Liver (tissue), 8 donors: ENCODE measurements at regions not wholly inside any gene's neighbourhood (a gene's known extent, or its start where the extent isn't known, plus 50 kb on each side); places are given as distances from the start of the nearest gene placed in this dataset.

Experiments
- DNase-seq: peaks from one replicate; pipeline ENCODE4 v3.0.0-alpha.2; 2017; ENCODE audit warnings: low spot score
- H3K27ac ChIP-seq, 2 donors: one replicate each; pipeline ENCODE4 v1.7.0; 2013; ENCODE audit warnings: inconsistent platforms in 2 of 2, low read length in 2 of 2, control low read depth in 1 of 2, low read depth in 1 of 2, mild to moderate bottlenecking in 1 of 2
- H3K27me3 ChIP-seq, 4 donors: one replicate each; pipeline versions ENCODE4 v1.6.1 to v1.7.0; 2013; ENCODE audit warnings: low read length in 3 of 4, inconsistent platforms in 1 of 4, mild to moderate bottlenecking in 1 of 4, moderate library complexity in 1 of 4; ENCODE audit not compliant: control insufficient read depth in 4 of 4, insufficient read depth in 4 of 4
- H3K36me3 ChIP-seq, 4 donors: one replicate each; pipeline versions ENCODE4 v1.6.1 to v1.7.0; 2013; ENCODE audit warnings: low read length in 3 of 4, mild to moderate bottlenecking in 3 of 4, low read depth in 1 of 4, moderate library complexity in 1 of 4; ENCODE audit not compliant: control insufficient read depth in 4 of 4, insufficient read depth in 3 of 4
- H3K4me1 ChIP-seq, 4 donors: one replicate each; pipeline versions ENCODE4 v1.6.1 to v1.7.0; 2013; ENCODE audit warnings: low read length in 3 of 4, mild to moderate bottlenecking in 3 of 4, moderate library complexity in 1 of 4; ENCODE audit not compliant: control insufficient read depth in 4 of 4, insufficient read depth in 4 of 4
- H3K4me3 ChIP-seq, 3 donors: one replicate each; pipeline versions ENCODE4 v1.6.1 to v1.7.0; 2013; ENCODE audit warnings: low read length in 3 of 3, control low read depth in 1 of 3, low read depth in 1 of 3, mild to moderate bottlenecking in 1 of 3
- H3K9ac ChIP-seq, 2 donors: one replicate each; pipeline ENCODE4 v1.7.0; 2013; ENCODE audit warnings: low read length in 2 of 2, mild to moderate bottlenecking in 2 of 2, moderate library complexity in 2 of 2, control low read depth in 1 of 2, low read depth in 1 of 2
- H3K9me3 ChIP-seq, 4 donors: one replicate each; pipeline versions ENCODE4 v1.6.1 to v1.7.0; 2013; ENCODE audit warnings: low read length in 3 of 4; ENCODE audit not compliant: control insufficient read depth in 4 of 4
- ATF3 ChIP-seq: IDR thresholded peaks from 2 replicates; pipeline ENCODE4 v1.6.1; 2016; ENCODE audit warnings: antibody characterized with exemption
- CTCF ChIP-seq: fragments of 150-350 bp; IDR thresholded peaks from 2 replicates; pipeline ENCODE4 v1.5.1; 2017; ENCODE audit warnings: improper control_type of control experiment, low read depth, low read length; ENCODE audit not compliant: missing input control
- EGR1 ChIP-seq, 2 donors: IDR thresholded peaks; 2 replicates each; pipeline ENCODE4 v1.6.1; 2016 to 2018; ENCODE audit warnings: antibody characterized with exemption in 2 of 2, low read depth in 2 of 2
- FOXA1 ChIP-seq: IDR thresholded peaks from 2 replicates; pipeline ENCODE4 v1.6.1; 2016; ENCODE audit warnings: antibody characterized with exemption
- FOXA2 ChIP-seq: IDR thresholded peaks from 2 replicates; pipeline ENCODE4 v1.6.1; 2016; ENCODE audit warnings: antibody characterized with exemption
- GABPA ChIP-seq, 2 donors: IDR thresholded peaks in 1 of 2; conservative IDR thresholded peaks in 1 of 2; 2 replicates each; pipeline ENCODE4 v1.6.1; 2016; ENCODE audit warnings: antibody characterized with exemption in 2 of 2, mild to moderate bottlenecking in 1 of 2, moderate library complexity in 1 of 2
- HNF4A ChIP-seq, 2 donors: conservative IDR thresholded peaks; 2 replicates each; pipeline ENCODE4 v1.6.1; 2016; ENCODE audit warnings: antibody characterized with exemption in 2 of 2, mild to moderate bottlenecking in 2 of 2
- HNF4G ChIP-seq: IDR thresholded peaks from 2 replicates; pipeline ENCODE4 v1.6.1; 2016; ENCODE audit warnings: antibody characterized with exemption
- JUND ChIP-seq, 2 donors: IDR thresholded peaks; 2 replicates each; pipeline ENCODE4 v1.6.1; 2016; ENCODE audit warnings: antibody characterized with exemption in 2 of 2
- MAX ChIP-seq: IDR thresholded peaks from 2 replicates; pipeline ENCODE4 v1.6.1; 2016; ENCODE audit warnings: antibody characterized with exemption
- NR2F2 ChIP-seq: IDR thresholded peaks from 2 replicates; pipeline ENCODE4 v1.6.1; 2016; ENCODE audit warnings: antibody characterized with exemption
- RAD21 ChIP-seq, 2 donors: IDR thresholded peaks; 2 replicates each; pipeline ENCODE4 v1.6.1; 2016; ENCODE audit warnings: antibody characterized with exemption in 2 of 2, mild to moderate bottlenecking in 2 of 2
- REST ChIP-seq: IDR thresholded peaks from 2 replicates; pipeline ENCODE4 v1.6.1; 2016; ENCODE audit warnings: antibody characterized with exemption, mild to moderate bottlenecking
- RXRA ChIP-seq, 2 donors: IDR thresholded peaks; 2 replicates each; pipeline ENCODE4 v1.6.1; 2017 to 2018; ENCODE audit warnings: antibody characterized with exemption in 2 of 2, mild to moderate bottlenecking in 1 of 2
- SP1 ChIP-seq: IDR thresholded peaks from 2 replicates; pipeline ENCODE4 v1.6.1; 2018; ENCODE audit warnings: antibody characterized with exemption, mild to moderate bottlenecking
- TAF1 ChIP-seq: conservative IDR thresholded peaks from 2 replicates; pipeline ENCODE4 v1.6.1; 2016; ENCODE audit warnings: antibody characterized with exemption, mild to moderate bottlenecking
- ZBTB33 ChIP-seq: IDR thresholded peaks from 2 replicates; pipeline ENCODE4 v1.6.1; 2016; ENCODE audit warnings: antibody characterized with exemption
- WGBS: extraction: QIAGEN DNeasy Blood & Tissue Kit; methylation state at CpG from one replicate; pipeline ENCODE4 v1.1.7; 2013; 5-methylcytosine and 5-hydroxymethylcytosine counted together
- donor health status: healthy.
- donor health status: healthy.
- donor health status: healthy.
- donor health status: healthy.
- donor health status: healthy.

GRCh38 chr4:176939445-176939844, 146.7 kb upstream of the VEGFC start (continued):
- TF ChIP-seq CTCF (no peak), EGR1 (IDR thresholded peaks at IDR 0.05; ENCODE audit: low read depth in 2 of 2) (no peak), NR2F2 (no peak)

GRCh38 chr4:176945334-176945733, 152.6 kb upstream of the VEGFC start:
- no peak overlapping the region for H3K27ac ChIP-seq
- no peak for DNase-seq
- 0% methylated on average over 1 of the region's 1 CpG for WGBS

More at GRCh38 chr4:176945334-176945733, 152.6 kb upstream of the VEGFC start:
- TF ChIP-seq RXRA (IDR thresholded peaks at IDR 0.05): no peak
- TF ChIP-seq ZBTB33: no peak
- TF ChIP-seq MAX: no peak
- TF ChIP-seq NR2F2: no peak
- TF ChIP-seq SP1: no peak
- no peak for TF ChIP-seq CTCF
- TF ChIP-seq GABPA (IDR thresholded peaks at IDR 0.05 in 1 of 2, conservative IDR thresholded peaks at IDR 0.05 in 1 of 2): no peak
- TF ChIP-seq JUND (IDR thresholded peaks at IDR 0.05): no peak
- no peak for TF ChIP-seq REST
- no peak for TF ChIP-seq FOXA2
- TF ChIP-seq TAF1: no peak
- no peak for TF ChIP-seq HNF4G
- TF ChIP-seq HNF4A (conservative IDR thresholded peaks at IDR 0.05): no peak
- TF ChIP-seq ATF3: no peak
- no peak for TF ChIP-seq FOXA1
- TF ChIP-seq RAD21 (IDR thresholded peaks at IDR 0.05): no peak
- no peak for TF ChIP-seq EGR1 (IDR thresholded peaks at IDR 0.05; ENCODE audit: low read depth in 2 of 2)
- Histone ChIP-seq H3K27me3 (peaks cover 0 to 1% (median 0%) of the 10 kb centered on the region in 4 donors), H3K4me3 (no peak overlapping the region), H3K4me1 (no peaks in the 10 kb centered on the region), H3K9ac (no peak overlapping the region), H3K36me3 (no peaks in the 10 kb centered on the region), H3K9me3 (no peaks in the 10 kb centered on the region)
